HG03108 (cell line): ENCODE measurements at regions not wholly inside any gene's neighbourhood (a gene's known extent, or its start where the extent isn't known, plus 50 kb on each side); places are given as distances from the start of the nearest gene placed in this dataset.
"Not testable (repeated sequence)": the region's sequence is repeated elsewhere in the genome, so short reads cannot be mapped to it uniquely, and the experiment has no call there.

ENCODE experiments used
- ATAC-seq: cut with Tn5 transposase; IDR thresholded peaks from one replicate; pipeline ENCODE4 v1.9.1; 2021; ENCODE audit warnings: moderate library complexity; ENCODE audit not compliant: unreplicated experiment

DNA sequence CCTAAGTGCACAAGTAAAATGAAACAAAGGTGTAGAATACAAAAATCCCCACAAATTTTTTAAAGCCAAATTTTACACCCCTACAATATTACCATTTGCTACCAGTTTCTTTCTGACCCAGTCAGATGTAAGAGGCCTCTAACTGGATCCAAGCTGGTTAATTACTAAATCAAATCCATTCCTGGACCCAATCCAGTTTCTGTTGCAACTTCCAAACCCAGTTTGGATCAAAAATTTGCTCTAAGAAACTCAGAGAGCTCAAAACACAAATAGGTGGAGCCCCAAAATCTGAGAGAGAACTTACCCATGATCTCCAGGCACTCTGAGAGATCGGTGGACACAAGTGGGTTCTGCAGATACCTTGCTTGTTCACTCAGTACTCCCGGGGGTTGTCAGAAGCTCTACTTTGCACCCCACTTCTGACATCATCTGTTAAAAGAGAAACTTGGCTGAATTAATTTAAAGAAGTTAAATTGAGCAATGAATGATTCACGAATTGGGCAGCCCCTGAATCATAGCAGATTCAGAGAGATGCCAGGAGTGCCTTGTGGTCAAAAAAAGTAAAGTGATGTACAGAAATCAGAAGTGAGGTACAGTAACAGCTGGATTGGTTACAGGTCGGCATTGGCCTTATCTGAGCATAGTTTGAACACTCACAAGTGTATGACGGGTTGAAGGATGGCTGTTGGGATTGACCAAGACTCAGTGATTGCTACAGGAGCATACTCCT is 448.0 kb downstream of the KCNT2 start:
- ATAC-seq: no peak

DNA sequence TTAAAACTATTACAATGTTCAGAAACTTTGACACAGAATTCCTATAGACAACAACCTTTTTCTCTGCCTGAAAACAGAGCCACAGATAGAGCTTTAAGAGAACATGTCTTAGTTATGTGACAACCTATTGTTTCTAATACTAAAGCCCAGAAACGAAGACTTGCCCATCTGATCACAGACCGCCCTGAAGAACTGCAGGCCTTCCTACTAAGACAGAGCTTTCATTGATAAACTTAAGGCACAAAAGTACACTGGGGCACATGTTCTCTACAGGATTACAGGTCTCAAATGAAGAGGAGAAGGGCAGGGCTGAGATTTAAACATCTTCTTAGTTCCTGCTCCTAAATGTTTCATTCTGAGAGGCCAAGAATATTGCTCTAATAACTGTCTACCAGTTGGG is 452.7 kb downstream of the KCNT2 start:
- ATAC-seq: no peak

DNA sequence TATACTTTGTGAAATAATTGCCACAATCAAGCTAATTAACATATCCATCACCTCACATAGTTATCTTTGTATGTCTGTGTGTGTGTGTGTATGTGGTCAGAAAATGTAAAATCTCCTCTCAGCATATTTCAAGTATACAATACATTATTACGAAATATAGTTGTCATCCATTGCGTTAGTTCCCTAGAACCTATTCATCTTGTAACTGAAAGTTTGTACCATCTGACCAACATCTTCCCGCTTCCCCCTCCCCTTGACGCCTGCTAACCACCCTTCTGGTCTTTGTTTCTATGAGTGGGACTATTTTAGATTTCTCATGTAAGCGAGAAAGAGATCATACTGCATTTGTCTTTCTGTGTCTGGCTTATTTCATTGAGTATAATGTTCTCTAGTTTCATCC is 455.3 kb downstream of the KCNT2 start:
- ATAC-seq: no peak

DNA sequence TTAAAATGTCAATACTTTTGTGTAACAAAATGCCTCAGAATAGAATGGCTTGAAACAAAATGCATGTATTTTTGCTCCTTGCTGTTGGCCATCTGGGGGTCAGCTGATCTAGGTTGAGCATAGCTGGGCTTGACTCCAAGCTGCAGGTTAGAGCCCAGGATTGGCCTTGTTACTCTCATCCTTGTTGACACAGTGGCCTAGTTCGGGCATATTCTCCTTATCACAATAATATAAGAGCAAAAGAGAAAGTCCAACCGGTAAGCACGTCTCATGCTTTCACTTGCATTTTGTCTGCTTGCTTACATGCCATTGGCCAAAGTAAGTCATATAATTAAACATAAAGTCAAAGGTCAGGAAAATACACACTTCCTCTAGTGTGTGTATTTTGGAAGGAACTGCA is 456.2 kb downstream of the KCNT2 start:
- no peak for ATAC-seq

DNA sequence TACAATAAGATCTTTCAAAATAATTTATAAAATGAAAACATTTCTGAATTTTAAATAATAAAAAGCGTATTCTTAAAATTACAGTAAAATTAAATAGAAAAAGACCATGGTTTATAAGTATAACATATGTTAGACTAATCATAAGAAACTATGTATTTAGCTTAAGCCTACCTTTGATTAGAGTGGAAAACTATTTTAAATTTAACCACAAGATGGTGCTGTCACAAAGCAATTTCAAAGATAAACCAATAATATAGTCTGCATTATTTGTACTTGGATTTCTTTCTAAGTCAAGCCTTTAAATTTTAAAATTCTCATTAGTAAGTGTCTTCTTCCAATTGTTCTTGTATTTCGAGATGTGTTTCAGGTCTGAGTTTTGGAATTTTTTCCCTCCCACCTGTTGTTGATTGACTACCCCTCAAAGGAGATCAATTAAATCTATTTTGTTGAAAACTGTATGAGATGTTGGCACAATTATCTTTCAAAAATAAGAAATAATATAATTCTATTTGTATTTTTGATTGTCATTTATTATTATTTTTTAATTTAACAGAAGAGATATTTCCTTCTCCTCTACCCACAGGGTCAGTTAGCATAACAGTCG is 459.8 kb downstream of the KCNT2 start:
- ATAC-seq: no peak

DNA sequence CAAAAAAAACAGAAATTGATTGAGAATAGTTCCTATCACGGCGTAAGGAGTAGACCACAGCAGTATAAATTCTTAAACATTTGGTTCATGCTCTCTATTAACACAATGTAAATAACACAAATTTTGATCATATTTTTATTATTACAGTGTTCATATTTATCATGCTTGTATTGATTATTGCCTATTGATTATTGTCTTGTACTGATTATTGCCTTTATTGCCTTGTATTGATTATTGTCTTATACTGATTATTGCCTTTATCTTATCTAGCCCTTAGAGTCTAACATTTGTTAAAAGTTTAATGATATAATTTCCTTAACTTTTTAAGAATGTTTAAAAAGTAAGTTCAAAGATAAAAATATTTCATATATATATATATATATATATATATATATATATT is 460.7 kb downstream of the KCNT2 start:
- ATAC-seq: no peak

DNA sequence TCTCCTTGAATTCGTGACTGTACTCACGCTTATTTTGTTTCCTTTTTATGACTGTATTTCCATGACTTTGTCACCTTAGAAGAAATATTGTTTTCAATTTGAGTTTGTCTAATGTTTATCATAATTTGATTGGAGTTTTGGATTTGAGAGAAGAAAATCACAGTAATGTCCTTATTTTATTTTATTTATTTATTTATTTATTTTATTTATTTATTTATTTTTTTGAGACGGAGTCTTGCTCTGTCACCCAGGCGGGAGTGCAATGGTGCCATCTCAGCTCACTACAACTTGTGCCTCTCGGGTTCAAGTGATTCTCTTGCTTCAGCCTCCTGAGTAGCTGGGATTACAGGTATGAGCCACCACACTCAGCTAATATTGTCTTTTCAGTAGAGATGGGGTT is 463.1 kb downstream of the KCNT2 start:
- ATAC-seq: not testable (repeated sequence)

DNA sequence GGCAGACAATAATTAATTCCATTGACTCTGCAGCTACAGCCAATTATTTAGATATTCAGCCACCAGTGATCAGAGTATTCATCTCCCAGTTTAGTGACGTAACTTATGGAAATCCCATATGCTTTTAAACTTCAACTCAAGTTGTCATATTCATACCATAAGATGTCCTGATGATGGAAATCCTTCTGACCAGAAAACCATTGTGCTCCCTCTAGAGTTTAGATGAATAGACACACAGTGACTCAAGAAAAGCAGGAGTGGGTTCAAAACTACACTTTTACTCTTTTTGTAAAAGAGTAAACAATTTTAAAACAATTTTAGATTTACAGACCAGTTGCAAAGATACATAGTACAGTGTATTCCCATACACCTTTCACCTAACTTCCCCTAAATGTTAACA is 463.7 kb downstream of the KCNT2 start:
- ATAC-seq: no peak

DNA sequence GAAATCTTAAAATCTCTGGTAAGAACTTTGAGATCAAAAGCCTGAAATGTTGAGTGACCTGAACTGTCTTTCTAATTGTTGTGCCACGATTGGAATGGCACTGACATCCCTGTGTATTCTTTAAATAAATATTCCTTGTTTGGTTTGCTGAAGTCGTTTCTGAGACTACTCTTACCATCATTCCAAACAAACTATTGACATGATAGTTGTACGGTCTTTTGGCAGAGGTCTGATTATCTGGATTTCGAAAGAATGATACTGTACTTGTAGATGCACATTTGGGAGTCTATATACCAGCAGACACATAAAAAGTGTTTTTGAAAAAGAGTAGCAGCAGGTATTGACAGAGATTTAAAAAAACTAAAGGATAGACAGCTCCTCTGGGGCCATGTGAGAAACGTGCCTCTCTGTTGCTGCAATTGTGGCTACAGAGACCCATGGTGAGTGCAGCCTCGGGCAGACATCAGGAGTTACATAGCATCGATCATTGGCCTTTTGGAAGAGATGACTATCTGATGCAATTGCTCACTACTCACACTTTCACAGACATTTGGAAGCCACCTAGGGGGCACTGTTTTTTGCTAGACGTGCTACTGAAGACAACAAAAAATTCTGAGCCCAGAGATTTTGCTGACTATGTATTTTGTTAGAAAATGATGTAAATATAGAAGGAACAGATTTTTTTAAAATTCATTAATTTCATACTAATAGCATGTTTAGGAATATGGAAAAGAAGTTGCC is 464.5 kb downstream of the KCNT2 start:
- no peak for ATAC-seq

DNA sequence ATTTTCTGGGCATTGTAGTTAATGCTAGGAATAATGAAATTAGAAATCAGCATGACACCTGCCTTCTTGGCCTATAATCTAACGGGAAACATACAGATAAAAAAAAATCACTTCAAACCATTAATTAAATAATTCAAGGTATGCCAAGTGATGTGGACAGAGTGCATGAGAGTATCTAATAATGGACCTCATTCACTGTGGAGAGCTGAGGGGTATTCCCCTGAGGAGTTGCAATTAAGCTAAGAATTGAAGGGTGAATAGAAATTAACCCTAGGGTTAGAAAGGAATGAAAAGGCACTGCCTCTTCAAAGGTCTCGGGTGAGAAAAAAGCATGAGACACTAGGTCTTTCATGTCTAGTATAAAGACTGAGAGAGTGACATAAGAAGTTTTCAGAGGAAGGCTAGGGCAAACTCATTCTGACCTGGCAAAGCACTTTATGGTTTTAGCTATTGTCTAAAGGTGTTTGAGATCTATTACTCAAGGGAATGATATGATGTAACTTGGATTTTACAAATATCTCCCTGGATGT is 466.1 kb downstream of the KCNT2 start:
- ATAC-seq: no peak

DNA sequence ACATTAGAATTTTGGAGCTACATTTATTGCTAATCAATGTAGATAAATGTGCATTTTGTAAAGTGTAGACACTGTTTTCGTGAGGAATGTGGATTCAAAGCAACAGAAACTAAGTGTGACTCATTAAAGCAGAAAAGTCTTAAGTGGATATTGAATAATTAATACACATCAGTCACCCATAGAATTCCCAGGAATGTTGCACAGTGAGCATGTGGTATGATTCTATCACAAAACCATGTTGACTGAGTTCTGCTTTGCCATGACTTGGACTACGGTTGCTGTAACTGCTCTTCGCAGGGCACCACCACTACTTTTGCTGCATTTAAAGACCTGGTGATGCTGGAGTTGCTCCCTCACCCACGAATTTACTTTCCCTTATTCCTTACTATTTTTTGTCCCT is 471.8 kb downstream of the KCNT2 start:
- no peak for ATAC-seq

DNA sequence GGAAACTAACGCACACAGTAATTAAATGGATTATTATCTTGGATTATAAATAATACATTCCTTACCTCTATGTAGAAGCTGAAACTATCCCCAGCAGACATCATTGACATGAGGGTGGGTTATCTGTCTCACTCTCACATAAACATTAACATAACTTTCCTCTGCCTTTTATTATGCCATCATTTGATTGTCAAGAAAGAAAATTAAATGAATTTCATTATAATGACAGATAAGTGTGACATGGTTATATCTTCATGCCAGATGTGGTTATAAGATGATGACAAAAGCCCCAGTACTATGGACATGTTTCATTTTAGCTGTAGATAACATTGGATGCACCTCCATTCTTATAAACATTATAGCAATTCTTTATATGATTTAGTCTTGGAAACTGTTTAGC is 476.5 kb downstream of the KCNT2 start:
- ATAC-seq: no peak

DNA sequence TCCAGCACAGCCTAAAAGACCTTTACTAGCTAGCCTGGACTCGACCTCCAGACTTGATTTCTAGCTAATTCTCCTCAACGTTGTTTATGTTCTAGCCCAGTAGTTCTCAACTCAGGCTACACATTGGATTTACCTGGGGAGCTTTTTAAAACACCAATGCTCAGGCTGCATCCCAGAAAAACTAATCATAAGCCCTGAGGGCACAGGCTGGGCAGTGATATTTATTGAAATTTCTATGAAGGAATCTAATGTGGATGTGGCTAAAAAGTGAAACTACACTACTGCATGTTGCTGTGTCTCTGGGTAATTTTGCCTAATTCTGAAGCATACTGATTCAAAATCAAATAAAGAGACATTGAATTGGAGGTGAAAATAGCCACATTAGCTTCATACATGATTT is 479.4 kb downstream of the KCNT2 start:
- no peak for ATAC-seq

DNA sequence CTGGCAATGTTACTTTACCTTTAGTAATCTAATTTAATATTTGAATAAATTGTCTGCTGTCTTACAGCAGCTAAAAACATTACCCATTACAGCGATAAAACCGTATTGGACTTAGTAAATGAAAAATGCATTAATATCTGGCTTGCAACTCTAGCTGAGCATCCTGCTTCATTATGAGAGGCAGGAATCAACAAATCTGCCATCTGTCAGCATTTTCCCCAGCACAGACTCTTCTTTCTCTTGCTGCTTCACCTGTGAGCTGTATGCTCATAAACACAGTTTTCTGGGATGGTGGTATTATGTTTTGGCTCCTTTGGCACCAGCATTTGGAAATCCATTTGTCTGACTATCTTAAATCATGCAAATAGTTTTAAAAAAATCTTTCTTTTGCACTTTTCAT is 487.1 kb downstream of the KCNT2 start:
- ATAC-seq: no peak

DNA sequence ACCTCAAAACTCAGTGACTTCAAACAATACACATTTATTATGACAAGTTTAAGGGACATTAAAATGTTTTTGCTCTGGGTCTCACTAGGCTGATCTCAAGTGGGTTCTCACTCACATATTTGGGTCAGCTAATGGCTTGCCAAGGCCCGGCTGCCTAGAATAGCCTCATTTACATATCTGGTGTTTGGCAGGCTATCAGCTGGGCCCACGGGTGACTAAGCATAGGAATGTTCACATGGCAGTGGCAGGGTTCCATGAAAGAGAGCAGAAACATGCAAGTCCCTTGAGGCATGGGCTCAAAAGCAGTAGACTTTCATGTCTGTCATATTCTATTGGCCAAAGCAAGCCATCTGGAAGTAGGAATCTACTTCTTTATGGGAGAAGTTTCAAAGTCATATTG is 492.6 kb downstream of the KCNT2 start:
- ATAC-seq: no peak

DNA sequence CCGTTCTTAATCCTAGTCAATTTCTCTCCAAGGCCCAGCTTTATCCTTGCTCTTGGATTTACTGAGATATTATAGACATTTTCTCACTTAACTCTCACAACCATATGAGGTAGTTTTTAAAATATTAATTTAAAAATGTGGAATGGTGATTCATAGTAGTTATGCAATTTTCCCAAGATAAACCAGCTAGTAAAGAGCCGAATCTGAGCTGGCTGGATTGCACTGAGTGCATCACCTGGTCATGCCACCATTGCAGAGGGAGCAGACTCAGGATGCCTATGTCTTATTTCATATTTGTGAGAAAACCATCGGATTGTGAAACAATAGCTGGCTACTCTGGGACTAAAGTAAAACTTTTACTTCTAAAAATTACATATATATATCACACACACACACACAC is 494.0 kb downstream of the KCNT2 start:
- ATAC-seq: no peak

DNA sequence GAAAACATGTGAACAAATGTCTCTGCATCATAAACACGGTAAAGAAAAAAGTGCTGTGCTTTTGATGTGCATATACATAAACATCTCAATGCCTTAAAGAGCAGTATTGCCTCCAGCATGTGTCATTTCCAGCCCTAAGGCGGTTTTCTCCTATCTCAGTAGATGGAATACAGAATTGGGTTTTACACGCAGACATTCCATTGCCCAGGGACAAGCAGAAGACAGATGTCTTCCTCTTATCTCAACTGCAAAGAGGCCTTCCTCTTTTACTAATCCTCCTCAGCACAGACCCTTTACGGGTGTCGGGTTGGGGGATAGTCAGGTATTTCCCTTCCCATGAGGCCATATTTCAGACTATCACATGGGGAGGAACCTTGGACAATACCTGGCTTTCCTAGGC is 499.2 kb downstream of the KCNT2 start:
- not testable (repeated sequence) for ATAC-seq

DNA sequence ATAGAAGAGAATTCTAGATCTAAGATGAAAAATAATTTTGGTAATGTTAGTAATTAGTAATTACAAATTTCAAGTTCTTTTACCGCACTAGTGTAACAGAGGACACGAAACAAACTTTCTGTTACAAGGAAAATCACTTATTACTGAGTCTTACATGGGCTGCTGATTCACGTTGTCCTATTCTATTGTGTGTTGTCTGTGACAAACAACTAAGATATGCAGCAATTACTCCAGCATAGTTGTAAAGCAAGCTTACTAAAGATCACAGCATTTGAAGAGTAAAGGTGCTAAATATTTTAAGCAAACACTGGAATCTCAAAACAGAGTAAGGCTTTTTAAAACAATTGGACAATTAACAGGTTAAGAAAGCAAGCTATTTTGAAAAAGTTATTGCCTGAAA is 502.3 kb downstream of the KCNT2 start:
- ATAC-seq: no peak

DNA sequence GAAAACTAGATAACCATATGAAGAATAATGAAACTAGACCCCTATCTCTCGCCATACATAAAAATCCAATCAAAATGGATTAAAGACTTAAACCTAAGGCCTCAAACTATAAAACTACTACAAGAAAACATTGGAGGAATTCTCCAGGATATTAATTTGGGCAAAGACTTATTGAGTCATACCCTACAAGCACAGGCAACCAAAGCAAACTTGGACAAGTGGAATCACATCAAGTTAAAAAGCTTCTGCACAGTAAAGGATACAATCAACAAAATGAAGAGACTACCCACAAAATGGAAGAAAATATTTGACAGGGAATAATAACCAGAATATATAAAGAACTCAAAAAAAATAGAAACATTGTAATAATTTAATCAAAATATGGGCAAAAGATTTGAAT is 505.4 kb downstream of the KCNT2 start:
- ATAC-seq: no peak

DNA sequence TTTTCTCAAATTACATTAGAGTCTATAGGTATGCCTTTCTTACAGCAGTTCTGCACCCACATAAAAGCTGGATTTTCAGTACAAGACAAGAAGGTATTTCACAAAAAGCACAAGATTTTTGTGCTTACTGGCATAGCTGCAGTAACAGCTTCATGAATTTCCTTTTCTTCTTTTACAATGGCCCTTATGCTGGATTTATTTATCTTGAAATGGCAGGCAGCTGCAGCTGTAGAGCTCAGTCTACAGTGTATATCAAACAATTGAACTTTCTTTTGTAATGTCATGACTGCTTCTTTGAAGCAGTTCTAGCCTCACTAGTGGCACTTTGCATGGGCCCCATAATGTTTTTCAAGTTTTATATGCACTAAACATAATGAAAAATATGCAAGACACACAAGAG is 510.2 kb downstream of the KCNT2 start:
- no peak for ATAC-seq

DNA sequence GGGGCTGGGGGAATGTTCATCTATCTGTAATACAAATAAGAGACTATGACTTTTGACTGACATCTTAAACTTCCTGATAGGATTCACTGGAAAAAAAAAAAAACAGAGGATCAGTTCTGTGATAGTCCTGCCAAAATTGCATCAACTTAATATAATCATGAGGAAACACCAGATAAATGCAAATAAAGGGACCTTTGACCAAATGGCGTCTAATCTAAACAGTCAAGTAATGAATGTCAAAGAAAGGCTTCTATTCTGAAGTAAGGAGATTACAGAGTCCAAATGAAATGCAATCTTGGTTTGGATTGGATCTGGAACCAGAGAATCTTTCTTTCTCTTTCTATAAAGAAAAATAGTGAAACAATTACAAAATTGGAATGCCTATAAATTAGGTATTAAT is 513.4 kb downstream of the KCNT2 start:
- ATAC-seq: no peak
